H9 (cell line): ENCODE measurements at regions not wholly inside any gene's neighbourhood (a gene's known extent, or its start where the extent isn't known, plus 50 kb on each side); places are given as distances from the start of the nearest gene placed in this dataset.

ENCODE experiments used
- DNase-seq: peaks from one replicate; pipeline ENCODE4 v3.0.0-alpha.2; 2017
- H2AFZ ChIP-seq: one replicate; pipeline ENCODE4 v1.6.1; 2013; ENCODE audit warnings: mild to moderate bottlenecking, low read length, control low read depth, moderate library complexity
- H2AK5ac ChIP-seq: 2 replicates; pipeline ENCODE4 v1.6.1; 2013; ENCODE audit warnings: low read length, control low read depth, mixed read lengths; ENCODE audit not compliant: insufficient read length
- H2BK120ac ChIP-seq: one replicate; pipeline ENCODE4 v1.6.1; 2013; ENCODE audit warnings: low read depth, mild to moderate bottlenecking, low read length, control low read depth, inconsistent platforms; ENCODE audit not compliant: poor library complexity, severe bottlenecking
- H2BK12ac ChIP-seq: 2 replicates; pipeline ENCODE4 v1.6.1; 2013; ENCODE audit warnings: low read length, control low read depth, mixed read lengths, low read depth; ENCODE audit not compliant: insufficient read length
- H2BK15ac ChIP-seq: 2 replicates; pipeline ENCODE4 v1.6.1; 2013; ENCODE audit warnings: low read depth, low read length, control low read depth
- H2BK20ac ChIP-seq: one replicate; pipeline ENCODE4 v1.6.1; 2013; ENCODE audit warnings: low read depth, mild to moderate bottlenecking, low read length, control low read depth, inconsistent platforms; ENCODE audit not compliant: poor library complexity, severe bottlenecking
- H2BK5ac ChIP-seq: 2 replicates; pipeline ENCODE4 v1.6.1; 2013; ENCODE audit warnings: low read length, control low read depth, mixed read lengths; ENCODE audit not compliant: insufficient read length
- H3K14ac ChIP-seq: 2 replicates; pipeline ENCODE4 v1.6.1; 2013; ENCODE audit warnings: low read length, control low read depth; ENCODE audit not compliant: insufficient read depth
- H3K18ac ChIP-seq: 2 replicates; pipeline ENCODE4 v1.6.1; 2013; ENCODE audit warnings: low read depth, mild to moderate bottlenecking, mixed read lengths, low read length, control low read depth; ENCODE audit not compliant: insufficient read length
- H3K23ac ChIP-seq: 2 replicates; pipeline ENCODE4 v1.6.1; 2013; ENCODE audit warnings: low read length, control low read depth, mixed read lengths, low read depth; ENCODE audit not compliant: insufficient read length
- H3K23me2 ChIP-seq: 2 replicates; pipeline ENCODE4 v1.6.1; 2013; ENCODE audit warnings: low read depth, mild to moderate bottlenecking, mixed read lengths, low read length, control low read depth; ENCODE audit not compliant: insufficient read length, poor library complexity, severe bottlenecking
- H3K27ac ChIP-seq: 2 replicates; pipeline ENCODE4 v1.5.1; 2013; ENCODE audit warnings: low read length, control low read depth, mixed read lengths, low read depth; ENCODE audit not compliant: insufficient read length
- H3K27me3 ChIP-seq: 2 replicates; pipeline ENCODE4 v1.6.1; 2013; ENCODE audit warnings: low read length, control low read depth, inconsistent platforms; ENCODE audit not compliant: insufficient read depth
- H3K4ac ChIP-seq: 2 replicates; pipeline ENCODE4 v1.6.1; 2013; ENCODE audit warnings: low read depth, mild to moderate bottlenecking, control low read depth, inconsistent platforms, low read length, moderate library complexity
- H3K4me1 ChIP-seq: 2 replicates; pipeline ENCODE4 v1.6.1; 2013; ENCODE audit warnings: low read length, control low read depth, inconsistent platforms; ENCODE audit not compliant: insufficient read depth
- H3K4me2 ChIP-seq: 2 replicates; pipeline ENCODE4 v1.6.1; 2013; ENCODE audit warnings: low read length, control low read depth, mixed read lengths; ENCODE audit not compliant: insufficient read length, insufficient read depth
- H3K56ac ChIP-seq: 2 replicates; pipeline ENCODE4 v1.6.1; 2013; ENCODE audit warnings: low read depth, mild to moderate bottlenecking, mixed read lengths, low read length, control low read depth; ENCODE audit not compliant: insufficient read length
- H3K79me1 ChIP-seq: 2 replicates; pipeline ENCODE4 v1.6.1; 2013; ENCODE audit warnings: low read depth, mild to moderate bottlenecking, moderate library complexity, low read length, control low read depth, inconsistent platforms; ENCODE audit not compliant: insufficient read depth, poor library complexity, severe bottlenecking
- H3K79me2 ChIP-seq: 2 replicates; pipeline ENCODE4 v1.6.1; 2013; ENCODE audit warnings: low read length, control low read depth, inconsistent platforms; ENCODE audit not compliant: insufficient read depth
- H3K9ac ChIP-seq: 2 replicates; pipeline ENCODE4 v1.6.1; 2013; ENCODE audit warnings: low read length, control low read depth, mixed read lengths; ENCODE audit not compliant: insufficient read length; ENCODE audit errors: extremely low read depth
- H3K9me3 ChIP-seq: one replicate; pipeline ENCODE4 v1.6.1; 2013; ENCODE audit warnings: low read depth, low read length, inconsistent platforms; ENCODE audit not compliant: control insufficient read depth
- H3T11ph ChIP-seq: one replicate; pipeline ENCODE4 v1.6.1; 2013; ENCODE audit warnings: mild to moderate bottlenecking, low read length, control low read depth, inconsistent platforms
- H4K20me1 ChIP-seq: one replicate; pipeline ENCODE4 v1.6.1; 2013; ENCODE audit not compliant: control insufficient read depth, insufficient read length, insufficient read depth
- H4K5ac ChIP-seq: 2 replicates; pipeline ENCODE4 v1.6.1; 2013; ENCODE audit warnings: low read depth, mild to moderate bottlenecking, mixed read lengths, low read length, control low read depth; ENCODE audit not compliant: insufficient read length
- H4K8ac ChIP-seq: replicated peaks from 2 replicates; pipeline ENCODE4 v1.6.1; 2013; ENCODE audit warnings: low read length, control low read depth, mixed read lengths, low read depth; ENCODE audit not compliant: insufficient read length
- H4K91ac ChIP-seq: 2 replicates; pipeline ENCODE4 v1.6.1; 2013; ENCODE audit warnings: low read depth, mild to moderate bottlenecking, moderate library complexity, mixed read lengths, low read length, control low read depth; ENCODE audit not compliant: insufficient read length
- H3K27ac Mint-ChIP-seq, 3 experiments: 2 replicates in 2 of 3; 3 replicates in 1 of 3; pipeline ENCODE4 v1.8.0; 2020 to 2021; ENCODE audit warnings: mixed read lengths in 3 of 3, mild to moderate bottlenecking in 1 of 3, moderate library complexity in 1 of 3
- H3K27me3 Mint-ChIP-seq: 2 replicates; pipeline ENCODE4 v1.8.0; 2021; ENCODE audit warnings: low read depth, mild to moderate bottlenecking, moderate library complexity, mixed read lengths
- H3K36me3 Mint-ChIP-seq, 3 experiments: 2 replicates in 2 of 3; 3 replicates in 1 of 3; pipeline ENCODE4 v1.8.0; 2020 to 2021; ENCODE audit warnings: low read depth in 3 of 3, mixed read lengths in 3 of 3; ENCODE audit not compliant: insufficient read depth in 1 of 3
- H3K4me1 Mint-ChIP-seq, 2 experiments: 2 replicates each; pipeline ENCODE4 v1.8.0; 2020; ENCODE audit warnings: mixed read lengths in 2 of 2
- H3K4me3 Mint-ChIP-seq, 2 experiments: 2 replicates in 1 of 2; 3 replicates in 1 of 2; pipeline ENCODE4 v1.8.0; 2020 to 2021; ENCODE audit warnings: mild to moderate bottlenecking in 2 of 2, mixed read lengths in 2 of 2, moderate library complexity in 1 of 2
- H3K9me3 Mint-ChIP-seq, 2 experiments: 2 replicates in 1 of 2; 3 replicates in 1 of 2; pipeline ENCODE4 v1.8.0; 2020; ENCODE audit warnings: mild to moderate bottlenecking in 2 of 2, mixed read lengths in 2 of 2, moderate library complexity in 1 of 2
- WGBS: extraction: QIAGEN DNeasy Blood & Tissue Kit; methylation state at CpG from one replicate; pipeline ENCODE4 v1.1.7; 2013; ENCODE audit warnings: missing lambda C conversion rate, low lambda C conversion rate, mixed read lengths; ENCODE audit not compliant: insufficient read length; ENCODE audit errors: extremely low coverage; 5-methylcytosine and 5-hydroxymethylcytosine counted together
- TF ChIP-seq, protein P1 (sequence below): fragments of 200-600 bp; sonication (generic); conservative IDR thresholded peaks from 3 replicates; pipeline ENCODE4 v1.8.0; 2021; ENCODE audit warnings: antibody characterized with exemption, mild to moderate bottlenecking

DNA sequence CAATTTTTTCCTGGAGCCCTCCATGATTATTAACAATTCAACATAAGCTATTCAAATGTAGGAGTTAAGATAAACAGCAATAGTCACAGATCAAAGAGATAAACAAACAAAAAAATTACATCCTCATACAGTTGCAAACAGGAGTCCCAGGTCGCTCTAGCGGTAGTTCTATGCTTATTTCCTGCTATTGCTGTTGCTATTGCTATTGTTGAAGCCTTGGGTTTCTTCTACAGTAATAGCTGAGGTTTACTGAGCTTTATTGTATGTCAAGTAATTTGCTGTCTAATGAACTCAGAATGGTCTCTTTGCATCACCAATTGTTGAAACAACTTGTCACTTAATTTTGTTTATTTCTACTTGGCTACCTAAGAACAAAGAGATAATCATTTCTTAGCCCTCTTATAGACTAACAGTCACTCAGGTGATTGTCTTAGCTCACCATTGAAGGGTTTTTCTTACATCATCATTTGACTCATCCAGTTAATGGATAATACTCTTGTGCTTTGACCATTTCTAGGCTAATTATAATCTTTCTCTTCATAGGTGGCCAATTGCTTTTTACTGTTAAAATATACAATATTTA lies 654.6 kb downstream of the MECOM start:
- H3K4ac ChIP-seq, result no peak overlapping the region
- H3K4me2 ChIP-seq, result no peak overlapping the region
- no peaks in the 10 kb centered on the region for H3K27me3 ChIP-seq
- H3K27ac ChIP-seq, result no peak overlapping the region
- no peak overlapping the region for H4K5ac ChIP-seq
- no peak overlapping the region for H4K91ac ChIP-seq
- no peak overlapping the region for H2BK12ac ChIP-seq
- H3K23ac ChIP-seq, result no peak overlapping the region
- H2BK15ac ChIP-seq, result no peak overlapping the region
- WGBS, result no CpG with 5 or more reads among the region's 2 CpGs
- no peaks in the 10 kb centered on the region for H4K20me1 ChIP-seq
- no peak overlapping the region for H3K9ac ChIP-seq
- Mint-ChIP-seq H3K4me3 (peak overlapping the region in 1 of 2 experiments; percentile 22; a peak in 1 of 5 replicates), H3K36me3 (peaks cover 0 to 4% (median 3%) of the 10 kb centered on the region in 3 experiments; a peak in 2 of 7 replicates), H3K4me1 (peaks cover 22 to 23% of the 10 kb centered on the region in 2 experiments), H3K27ac (peak overlapping the region in 1 of 3 experiments; percentile 57; a peak in 2 of 7 replicates), H3K9me3 (peaks cover 3 to 4% of the 10 kb centered on the region in 2 experiments; a peak in 2 of 5 replicates), H3K27me3 (no peaks in the 10 kb centered on the region)
- H3K56ac ChIP-seq, result no peak overlapping the region
- H2BK120ac ChIP-seq, result no peak overlapping the region
- H4K8ac ChIP-seq, result no peak overlapping the region
- no peak for DNase-seq
- no peak overlapping the region for H2BK5ac ChIP-seq
- TF ChIP-seq, protein P1, sequence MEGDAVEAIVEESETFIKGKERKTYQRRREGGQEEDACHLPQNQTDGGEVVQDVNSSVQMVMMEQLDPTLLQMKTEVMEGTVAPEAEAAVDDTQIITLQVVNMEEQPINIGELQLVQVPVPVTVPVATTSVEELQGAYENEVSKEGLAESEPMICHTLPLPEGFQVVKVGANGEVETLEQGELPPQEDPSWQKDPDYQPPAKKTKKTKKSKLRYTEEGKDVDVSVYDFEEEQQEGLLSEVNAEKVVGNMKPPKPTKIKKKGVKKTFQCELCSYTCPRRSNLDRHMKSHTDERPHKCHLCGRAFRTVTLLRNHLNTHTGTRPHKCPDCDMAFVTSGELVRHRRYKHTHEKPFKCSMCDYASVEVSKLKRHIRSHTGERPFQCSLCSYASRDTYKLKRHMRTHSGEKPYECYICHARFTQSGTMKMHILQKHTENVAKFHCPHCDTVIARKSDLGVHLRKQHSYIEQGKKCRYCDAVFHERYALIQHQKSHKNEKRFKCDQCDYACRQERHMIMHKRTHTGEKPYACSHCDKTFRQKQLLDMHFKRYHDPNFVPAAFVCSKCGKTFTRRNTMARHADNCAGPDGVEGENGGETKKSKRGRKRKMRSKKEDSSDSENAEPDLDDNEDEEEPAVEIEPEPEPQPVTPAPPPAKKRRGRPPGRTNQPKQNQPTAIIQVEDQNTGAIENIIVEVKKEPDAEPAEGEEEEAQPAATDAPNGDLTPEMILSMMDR, result no peak
- H3K79me1 ChIP-seq, result no peaks in the 10 kb centered on the region
- H3K4me1 ChIP-seq, result no peaks in the 10 kb centered on the region; the same call in 1 of the 2 replicates
- H2AK5ac ChIP-seq, result no peak overlapping the region
- H3K79me2 ChIP-seq, result no peaks in the 10 kb centered on the region
- no peak overlapping the region for H3K14ac ChIP-seq
- H3K9me3 ChIP-seq, result no peaks in the 10 kb centered on the region
- H2AFZ ChIP-seq, result no peak overlapping the region
- no peaks in the 10 kb centered on the region for H3K23me2 ChIP-seq
- no peak overlapping the region for H3K18ac ChIP-seq
- no peak overlapping the region for H2BK20ac ChIP-seq
- no peak overlapping the region for H3T11ph ChIP-seq
